ENCODE measurements at regions not wholly inside any gene's neighbourhood (a gene's known extent, or its start where the extent isn't known, plus 50 kb on each side); places are given as distances from the start of the nearest gene placed in this dataset.

- no peak for DNase-seq
These were observed 55.7 kb upstream of the CHL1 start for GRCh38 chr3:140748-141330.
